ENCODE measurements at regions not wholly inside any gene's neighbourhood (a gene's known extent, or its start where the extent isn't known, plus 50 kb on each side); places are given as distances from the start of the nearest gene placed in this dataset.

- no peak for TF ChIP-seq EP300 (IDR thresholded peaks at IDR 0.05)
- TF ChIP-seq, protein P1, sequence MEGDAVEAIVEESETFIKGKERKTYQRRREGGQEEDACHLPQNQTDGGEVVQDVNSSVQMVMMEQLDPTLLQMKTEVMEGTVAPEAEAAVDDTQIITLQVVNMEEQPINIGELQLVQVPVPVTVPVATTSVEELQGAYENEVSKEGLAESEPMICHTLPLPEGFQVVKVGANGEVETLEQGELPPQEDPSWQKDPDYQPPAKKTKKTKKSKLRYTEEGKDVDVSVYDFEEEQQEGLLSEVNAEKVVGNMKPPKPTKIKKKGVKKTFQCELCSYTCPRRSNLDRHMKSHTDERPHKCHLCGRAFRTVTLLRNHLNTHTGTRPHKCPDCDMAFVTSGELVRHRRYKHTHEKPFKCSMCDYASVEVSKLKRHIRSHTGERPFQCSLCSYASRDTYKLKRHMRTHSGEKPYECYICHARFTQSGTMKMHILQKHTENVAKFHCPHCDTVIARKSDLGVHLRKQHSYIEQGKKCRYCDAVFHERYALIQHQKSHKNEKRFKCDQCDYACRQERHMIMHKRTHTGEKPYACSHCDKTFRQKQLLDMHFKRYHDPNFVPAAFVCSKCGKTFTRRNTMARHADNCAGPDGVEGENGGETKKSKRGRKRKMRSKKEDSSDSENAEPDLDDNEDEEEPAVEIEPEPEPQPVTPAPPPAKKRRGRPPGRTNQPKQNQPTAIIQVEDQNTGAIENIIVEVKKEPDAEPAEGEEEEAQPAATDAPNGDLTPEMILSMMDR (IDR thresholded peaks at IDR 0.05), result no peak
These were observed 107.9 kb upstream of the EFNA5 start for GRCh38 chr5:107778647-107779046.
